Stomach (tissue), 8 donors: ENCODE measurements at regions not wholly inside any gene's neighbourhood (a gene's known extent, or its start where the extent isn't known, plus 50 kb on each side); places are given as distances from the start of the nearest gene placed in this dataset.

Experiments used
- DNase-seq, 2 donors: peaks; one replicate each; pipeline versions ENCODE4 v3.0.0 to v3.0.0-alpha.2; 2013 to 2019
- H3K27ac ChIP-seq, 5 donors: fragments of 200-600 bp in 4 of 5; sonication (generic) in 4 of 5; one replicate each; pipeline ENCODE4 v1.5.1; 2013 to 2019; ENCODE audit warnings: mild to moderate bottlenecking in 1 of 5, moderate library complexity in 1 of 5
- H3K27me3 ChIP-seq, 3 donors: fragments of 200-600 bp; sonication (generic); one replicate each; pipeline ENCODE4 v1.5.1; 2017 to 2019; ENCODE audit warnings: mixed run types in 1 of 3
- H3K36me3 ChIP-seq, 4 donors: fragments of 200-600 bp; sonication (generic); 1 replicate in 3 of 4; 2 replicates in 1 of 4; pipeline ENCODE4 v1.5.1; 2016 to 2019
- H3K4me1 ChIP-seq, 4 donors: fragments of 200-600 bp; sonication (generic); one replicate each; pipeline ENCODE4 v1.5.1; 2016 to 2019
- H3K4me3 ChIP-seq, 4 donors: fragments of 200-600 bp; sonication (generic) in 3 of 4; one replicate each; pipeline ENCODE4 v1.5.1; 2016 to 2019; ENCODE audit warnings: mild to moderate bottlenecking in 1 of 4
- H3K9me3 ChIP-seq, 4 donors: fragments of 200-600 bp; sonication (generic); one replicate each; pipeline ENCODE4 v1.5.1; 2016 to 2019
- EP300 ChIP-seq: sonication (generic); formaldehyde crosslinking; IDR thresholded peaks from one replicate; pipeline ENCODE4 v1.6.1; 2017; ENCODE audit warnings: antibody characterized with exemption
- POLR2A ChIP-seq, 4 donors: fragments of 450-650 bp; IDR thresholded peaks; one replicate each; pipeline ENCODE4 v1.6.1; 2016; ENCODE audit warnings: antibody characterized with exemption in 4 of 4, control low read depth in 2 of 4, mild to moderate bottlenecking in 1 of 4, moderate library complexity in 1 of 4
- POLR2AphosphoS5 ChIP-seq, 3 donors: sonication (generic); formaldehyde crosslinking; IDR thresholded peaks; one replicate each; pipeline ENCODE4 v1.6.1; 2016; ENCODE audit warnings: antibody characterized with exemption in 3 of 3
- WGBS, 5 donors: extraction: QIAGEN DNeasy Blood & Tissue Kit in 3 of 5; methylation state at CpG; one replicate each; pipeline versions ENCODE4 v1.1.5 to v1.1.7; 2013 to 2018; 5-methylcytosine and 5-hydroxymethylcytosine counted together
- intact Hi-C: fragments of 100-400 bp; cut with DNase I; formaldehyde crosslinking; loops from one replicate; pipeline ENCODE4 v1.15.1; 2023; ENCODE audit warnings: low total_unique reads
- TF ChIP-seq, protein P1 (sequence below), 7 experiments: fragments of 450-650 bp in 4 of 7; fragments of 200-600 bp in 3 of 7; sonication (generic) in 3 of 7; IDR thresholded peaks; one replicate each; pipeline ENCODE4 v1.5.1; 2016 to 2019; ENCODE audit warnings: antibody characterized with exemption in 7 of 7, control low read depth in 2 of 7, mild to moderate bottlenecking in 1 of 7
- donor health status: healthy with polysubstance abuse.
- donor health status: Bipolar disorder and iron deficiency.
- donor health status: healthy.

DNA sequence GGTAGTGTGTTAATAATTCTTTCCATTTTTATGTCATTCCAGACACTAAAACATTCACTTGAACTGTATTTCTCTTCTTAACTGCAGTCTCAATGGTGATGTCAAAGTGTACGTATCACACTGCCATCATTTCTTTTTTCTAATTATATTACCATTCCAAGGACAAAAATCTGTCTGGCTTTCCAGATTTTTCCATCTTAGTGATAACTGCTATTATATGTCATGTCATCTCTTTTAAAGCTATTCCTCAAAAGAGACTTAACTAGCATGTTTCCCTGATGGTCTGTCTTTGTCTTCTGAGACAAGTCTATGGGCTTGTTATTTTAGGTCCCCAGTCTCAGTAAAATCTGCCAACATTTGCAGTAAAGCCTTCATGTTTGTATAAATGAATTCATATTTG, 1207.1 kb downstream of the PCDH17 start:
- H3K4me3 ChIP-seq, result no peak overlapping the region
- H3K4me1 ChIP-seq, result no peaks in the 10 kb centered on the region
- WGBS, 5 donors, result 75 to 97% (median 86%) methylated on average over 1 of the region's 1 CpG
- H3K27ac ChIP-seq, result no peak overlapping the region
- peaks cover 0 to 8% (median 0%) of the 10 kb centered on the region in 4 donors for H3K9me3 ChIP-seq
- TF ChIP-seq POLR2AphosphoS5 (IDR thresholded peaks at IDR 0.05) (no peak), EP300 (no peak), POLR2A (IDR thresholded peaks at IDR 0.05) (no peak)
- TF ChIP-seq, protein P1, sequence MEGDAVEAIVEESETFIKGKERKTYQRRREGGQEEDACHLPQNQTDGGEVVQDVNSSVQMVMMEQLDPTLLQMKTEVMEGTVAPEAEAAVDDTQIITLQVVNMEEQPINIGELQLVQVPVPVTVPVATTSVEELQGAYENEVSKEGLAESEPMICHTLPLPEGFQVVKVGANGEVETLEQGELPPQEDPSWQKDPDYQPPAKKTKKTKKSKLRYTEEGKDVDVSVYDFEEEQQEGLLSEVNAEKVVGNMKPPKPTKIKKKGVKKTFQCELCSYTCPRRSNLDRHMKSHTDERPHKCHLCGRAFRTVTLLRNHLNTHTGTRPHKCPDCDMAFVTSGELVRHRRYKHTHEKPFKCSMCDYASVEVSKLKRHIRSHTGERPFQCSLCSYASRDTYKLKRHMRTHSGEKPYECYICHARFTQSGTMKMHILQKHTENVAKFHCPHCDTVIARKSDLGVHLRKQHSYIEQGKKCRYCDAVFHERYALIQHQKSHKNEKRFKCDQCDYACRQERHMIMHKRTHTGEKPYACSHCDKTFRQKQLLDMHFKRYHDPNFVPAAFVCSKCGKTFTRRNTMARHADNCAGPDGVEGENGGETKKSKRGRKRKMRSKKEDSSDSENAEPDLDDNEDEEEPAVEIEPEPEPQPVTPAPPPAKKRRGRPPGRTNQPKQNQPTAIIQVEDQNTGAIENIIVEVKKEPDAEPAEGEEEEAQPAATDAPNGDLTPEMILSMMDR (IDR thresholded peaks at IDR 0.05), result no peak
- no peak for DNase-seq
- intact Hi-C loops, result no loop called here
- H3K27me3 ChIP-seq, result no peaks in the 10 kb centered on the region
- no peaks in the 10 kb centered on the region for H3K36me3 ChIP-seq

DNA sequence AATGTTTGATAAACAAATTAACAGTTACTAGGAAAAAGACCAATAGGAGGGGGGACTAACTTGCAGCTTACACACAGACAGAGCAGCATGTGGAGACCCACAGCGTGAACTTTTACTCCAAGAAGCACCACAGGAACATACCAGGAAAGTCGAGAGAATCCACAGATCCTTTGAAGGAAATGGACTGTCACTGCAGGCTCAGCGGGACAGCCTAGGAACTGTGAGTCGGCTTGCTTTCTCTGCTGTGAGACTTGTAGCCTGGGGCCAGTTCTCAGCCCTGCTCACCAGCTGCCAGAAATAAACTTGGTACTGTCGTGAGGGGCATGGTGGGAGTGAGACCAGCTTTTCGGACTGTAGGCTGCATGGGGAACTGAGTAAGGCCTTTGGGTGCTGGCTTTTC, 1211.5 kb downstream of the PCDH17 start:
- Histone ChIP-seq H3K4me1 (no peaks in the 10 kb centered on the region), H3K36me3 (no peaks in the 10 kb centered on the region), H3K4me3 (no peak overlapping the region), H3K27me3 (no peaks in the 10 kb centered on the region), H3K9me3 (peaks cover 0 to 23% (median 3%) of the 10 kb centered on the region in 4 donors), H3K27ac (no peak overlapping the region)
- DNase-seq, result no peak
- WGBS, 5 donors, result 82 to 92% (median 87%) methylated on average over 6 of the region's 6 CpGs
- TF ChIP-seq POLR2AphosphoS5 (IDR thresholded peaks at IDR 0.05) (no peak), EP300 (no peak), POLR2A (IDR thresholded peaks at IDR 0.05) (no peak)
- TF ChIP-seq, protein P1 (IDR thresholded peaks at IDR 0.05), result no peak
- intact Hi-C loops, result no loop called here

DNA sequence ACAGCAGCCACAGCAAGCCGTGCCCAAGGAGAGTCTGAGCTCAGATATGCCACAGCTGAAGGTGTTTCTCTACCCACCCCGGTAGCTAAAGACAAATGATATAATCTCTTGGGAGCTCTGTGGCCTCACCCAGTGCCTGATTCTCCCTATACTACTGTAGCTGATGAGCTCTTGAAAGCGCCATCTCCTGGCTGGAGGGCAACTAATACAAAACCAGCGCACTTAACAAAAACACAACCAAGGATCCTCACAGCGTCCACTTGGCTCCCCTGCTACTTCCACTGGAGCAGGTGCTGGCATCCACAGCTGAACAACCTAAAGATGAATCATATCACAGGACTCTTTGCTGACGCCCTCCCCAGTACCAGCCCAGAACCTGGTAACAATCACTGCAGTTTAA, 1212.0 kb downstream of the PCDH17 start:
- Histone ChIP-seq H3K27ac (no peak overlapping the region), H3K36me3 (no peaks in the 10 kb centered on the region), H3K4me3 (no peak overlapping the region), H3K4me1 (no peaks in the 10 kb centered on the region), H3K9me3 (peaks cover 0 to 23% (median 3%) of the 10 kb centered on the region in 4 donors), H3K27me3 (no peaks in the 10 kb centered on the region)
- WGBS, 5 donors, result 77 to 96% (median 82%) methylated on average over 4 to 6 of the region's 6 CpGs
- no peak for DNase-seq
- TF ChIP-seq EP300, result no peak
- TF ChIP-seq, protein P1 (IDR thresholded peaks at IDR 0.05), result no peak
- no peak for TF ChIP-seq POLR2A (IDR thresholded peaks at IDR 0.05)
- TF ChIP-seq POLR2AphosphoS5 (IDR thresholded peaks at IDR 0.05), result no peak
- intact Hi-C loops, result no loop called here

DNA sequence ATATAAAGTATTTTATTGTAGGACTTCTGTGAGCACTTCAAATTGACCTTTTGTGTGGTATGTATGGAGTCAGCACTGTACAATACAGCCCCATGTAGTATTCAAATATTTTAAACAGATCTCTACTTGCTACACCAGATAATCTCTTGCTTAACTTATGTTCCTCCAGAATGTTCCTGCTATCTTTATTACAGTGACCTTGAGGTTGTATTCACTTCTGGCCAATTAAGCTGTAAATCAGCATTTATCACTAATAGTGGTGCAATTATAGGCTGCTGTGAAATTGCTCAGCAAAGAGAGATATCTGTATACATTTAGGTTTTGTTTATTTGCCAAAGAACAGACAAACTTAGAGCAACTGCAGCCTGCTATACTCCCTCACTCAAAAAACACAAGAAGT, 1218.6 kb downstream of the PCDH17 start:
- no peak for TF ChIP-seq POLR2A (IDR thresholded peaks at IDR 0.05)
- TF ChIP-seq POLR2AphosphoS5 (IDR thresholded peaks at IDR 0.05), result no peak
- TF ChIP-seq EP300, result no peak
- TF ChIP-seq, protein P1 (IDR thresholded peaks at IDR 0.05), result no peak
- Histone ChIP-seq H3K27me3 (no peaks in the 10 kb centered on the region), H3K9me3 (peaks cover 0 to 8% (median 3%) of the 10 kb centered on the region in 4 donors), H3K4me3 (no peak overlapping the region), H3K36me3 (no peaks in the 10 kb centered on the region), H3K27ac (no peak overlapping the region), H3K4me1 (no peaks in the 10 kb centered on the region)
- intact Hi-C loops, result no loop called here
- DNase-seq, result no peak
